Thyroid gland (tissue), 4 donors: ENCODE measurements at regions not wholly inside any gene's neighbourhood (a gene's known extent, or its start where the extent isn't known, plus 50 kb on each side); places are given as distances from the start of the nearest gene placed in this dataset.

Experiments used
- POLR2A ChIP-seq, 2 donors: fragments of 450-650 bp; IDR thresholded peaks; one replicate each; pipeline ENCODE4 v1.6.1; 2017; ENCODE audit warnings: antibody characterized with exemption in 2 of 2, mild to moderate bottlenecking in 2 of 2, moderate library complexity in 1 of 2
- TF ChIP-seq, protein P1 (sequence below), 6 experiments: fragments of 200-600 bp in 3 of 6; fragments of 450-650 bp in 3 of 6; sonication (generic) in 3 of 6; IDR thresholded peaks; one replicate each; pipeline ENCODE4 v1.5.1; 2016 to 2019; ENCODE audit warnings: antibody characterized with exemption in 6 of 6, mild to moderate bottlenecking in 2 of 6, inconsistent platforms in 1 of 6, moderate library complexity in 1 of 6

GRCh38 chr12:40575987-40576386, 116.3 kb upstream of the CNTN1 start:
- TF ChIP-seq POLR2A (IDR thresholded peaks at IDR 0.05), result no peak
- TF ChIP-seq, protein P1, sequence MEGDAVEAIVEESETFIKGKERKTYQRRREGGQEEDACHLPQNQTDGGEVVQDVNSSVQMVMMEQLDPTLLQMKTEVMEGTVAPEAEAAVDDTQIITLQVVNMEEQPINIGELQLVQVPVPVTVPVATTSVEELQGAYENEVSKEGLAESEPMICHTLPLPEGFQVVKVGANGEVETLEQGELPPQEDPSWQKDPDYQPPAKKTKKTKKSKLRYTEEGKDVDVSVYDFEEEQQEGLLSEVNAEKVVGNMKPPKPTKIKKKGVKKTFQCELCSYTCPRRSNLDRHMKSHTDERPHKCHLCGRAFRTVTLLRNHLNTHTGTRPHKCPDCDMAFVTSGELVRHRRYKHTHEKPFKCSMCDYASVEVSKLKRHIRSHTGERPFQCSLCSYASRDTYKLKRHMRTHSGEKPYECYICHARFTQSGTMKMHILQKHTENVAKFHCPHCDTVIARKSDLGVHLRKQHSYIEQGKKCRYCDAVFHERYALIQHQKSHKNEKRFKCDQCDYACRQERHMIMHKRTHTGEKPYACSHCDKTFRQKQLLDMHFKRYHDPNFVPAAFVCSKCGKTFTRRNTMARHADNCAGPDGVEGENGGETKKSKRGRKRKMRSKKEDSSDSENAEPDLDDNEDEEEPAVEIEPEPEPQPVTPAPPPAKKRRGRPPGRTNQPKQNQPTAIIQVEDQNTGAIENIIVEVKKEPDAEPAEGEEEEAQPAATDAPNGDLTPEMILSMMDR (IDR thresholded peaks at IDR 0.05), result no peak
